Fibroblast of skin of back (primary cell): ENCODE measurements at regions not wholly inside any gene's neighbourhood (a gene's known extent, or its start where the extent isn't known, plus 50 kb on each side); places are given as distances from the start of the nearest gene placed in this dataset.

Experiments
- DNase-seq: peaks from one replicate; pipeline ENCODE4 v3.0.0-alpha.2; 2013

- DNase-seq: no peak
Measured at GRCh38 chr13:106762708-106763107, 194.8 kb upstream of the ARGLU1 start.

DNA sequence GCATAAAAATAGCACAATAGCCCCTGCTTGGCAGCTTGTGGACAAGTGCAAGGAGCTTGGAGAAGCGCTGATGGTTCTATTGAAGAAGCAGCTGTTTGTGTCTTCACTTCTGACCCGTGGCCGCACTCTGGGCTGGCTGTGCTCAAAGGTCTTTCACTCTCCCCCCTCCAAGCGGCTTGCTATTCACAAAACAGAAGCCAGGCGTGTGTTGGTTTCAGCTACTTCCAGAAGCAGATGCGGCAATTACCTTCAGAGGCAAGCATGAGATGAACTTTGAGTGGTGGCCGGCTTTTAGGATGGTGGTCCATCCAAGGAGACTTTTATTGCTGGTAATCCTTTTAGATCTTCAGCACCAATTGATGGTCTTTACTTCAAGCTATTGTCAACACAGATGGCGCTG lies 188.5 kb upstream of the ARGLU1 start:
- no peak for DNase-seq

DNA sequence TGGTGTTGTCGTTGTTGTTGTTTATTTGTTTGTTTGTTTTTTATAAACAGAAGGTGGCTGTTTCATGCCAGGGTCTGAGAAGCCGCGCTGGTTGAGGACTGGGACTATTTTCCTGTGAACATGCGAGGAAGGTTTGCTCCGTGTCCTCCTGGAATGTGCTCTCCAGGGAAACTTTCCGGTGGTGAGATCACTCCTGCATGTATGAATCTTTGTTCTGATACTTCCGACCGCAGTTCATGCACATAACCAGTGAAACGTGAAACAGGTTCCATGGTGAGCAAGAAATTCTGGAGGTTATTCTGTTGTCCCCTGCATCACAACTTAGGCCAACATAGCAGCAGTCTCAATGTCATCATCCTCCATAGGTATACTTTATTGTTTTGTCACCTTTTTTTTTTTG lies 187.6 kb upstream of the ARGLU1 start:
- peak; percentile 2 for DNase-seq

DNA sequence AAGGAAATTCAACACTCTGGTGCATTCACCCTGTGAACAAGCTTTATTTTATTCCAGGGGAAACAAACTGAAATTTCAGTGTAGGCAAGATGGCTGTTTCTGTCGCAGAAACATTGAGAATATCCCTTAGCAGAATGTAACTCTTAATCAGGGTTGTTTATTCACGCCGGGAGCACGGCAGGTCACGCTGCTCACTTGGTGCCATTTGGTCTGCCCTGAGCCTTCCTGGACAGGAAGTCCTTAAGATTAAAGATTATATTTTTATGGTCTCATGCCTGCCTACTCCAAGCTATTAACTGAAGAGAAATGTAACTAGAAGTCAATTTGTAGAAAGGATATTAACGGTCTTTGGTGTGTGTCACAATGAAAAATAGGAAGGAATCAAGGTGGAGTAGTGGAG lies 185.3 kb upstream of the ARGLU1 start:
- DNase-seq: no peak

GRCh38 chr13:106752584-106753170 lies 184.7 kb upstream of the ARGLU1 start:
- DNase-seq: no peak

DNA sequence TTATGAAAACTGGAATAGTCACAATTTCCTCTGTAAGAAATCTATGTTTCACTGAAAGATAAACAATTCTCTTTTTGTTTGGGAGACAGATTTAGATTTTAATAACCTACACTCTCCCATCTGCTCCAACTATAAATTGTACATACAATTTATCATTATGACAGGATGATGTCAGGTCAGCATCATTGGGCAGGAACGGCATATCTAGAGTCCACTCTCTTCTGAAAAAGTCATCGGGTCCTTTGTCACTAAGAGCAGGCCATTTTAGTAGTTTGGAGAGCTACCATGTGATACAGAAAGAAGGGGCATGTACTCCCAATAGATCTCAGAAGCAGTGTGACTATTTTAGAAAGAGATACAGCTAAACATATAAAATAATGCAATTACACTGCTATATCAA lies 180.8 kb upstream of the ARGLU1 start:
- DNase-seq: no peak

DNA sequence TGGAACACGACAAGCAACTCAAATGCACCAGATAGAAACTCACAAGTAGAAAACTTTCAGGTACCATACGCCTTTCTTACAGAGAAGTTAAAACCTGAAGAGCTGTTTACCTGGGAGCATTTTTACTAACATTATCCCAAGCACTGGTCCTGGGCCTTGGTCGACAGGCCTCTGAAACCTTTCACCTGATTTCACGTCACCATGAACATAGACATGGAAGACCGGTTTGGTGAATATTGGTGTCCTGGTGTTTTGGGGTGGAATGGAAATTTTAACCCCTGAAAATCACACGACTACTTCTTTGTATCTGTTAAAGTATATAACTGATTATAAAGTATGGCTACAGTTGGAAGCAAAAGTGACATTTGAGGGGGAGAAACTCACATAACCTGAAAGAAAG lies 176.6 kb upstream of the ARGLU1 start:
- DNase-seq: no peak

DNA sequence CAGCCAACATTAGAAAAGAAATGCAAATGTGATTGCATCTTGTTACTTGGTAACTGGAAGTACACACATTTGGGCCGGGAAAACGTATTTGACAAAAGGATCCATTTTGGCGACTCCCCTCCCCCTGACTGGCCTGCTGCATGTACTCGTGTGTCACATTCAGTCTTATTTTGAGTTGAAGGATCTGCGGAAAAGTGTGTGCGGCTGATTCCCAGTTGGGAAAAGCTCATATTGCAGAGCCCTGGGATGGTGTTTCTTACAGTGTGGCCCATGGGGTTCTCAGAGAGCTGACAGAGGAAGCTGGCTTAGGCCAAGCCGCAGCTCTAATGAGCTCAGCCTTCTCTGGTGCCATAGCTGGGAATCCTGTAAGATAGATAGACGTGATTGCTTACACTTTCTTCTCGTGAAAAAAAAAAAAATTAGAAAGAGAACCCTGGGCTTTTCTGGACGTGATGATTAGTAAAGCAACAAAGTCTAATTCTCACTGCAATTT lies 170.3 kb upstream of the ARGLU1 start:
- no peak for DNase-seq

DNA sequence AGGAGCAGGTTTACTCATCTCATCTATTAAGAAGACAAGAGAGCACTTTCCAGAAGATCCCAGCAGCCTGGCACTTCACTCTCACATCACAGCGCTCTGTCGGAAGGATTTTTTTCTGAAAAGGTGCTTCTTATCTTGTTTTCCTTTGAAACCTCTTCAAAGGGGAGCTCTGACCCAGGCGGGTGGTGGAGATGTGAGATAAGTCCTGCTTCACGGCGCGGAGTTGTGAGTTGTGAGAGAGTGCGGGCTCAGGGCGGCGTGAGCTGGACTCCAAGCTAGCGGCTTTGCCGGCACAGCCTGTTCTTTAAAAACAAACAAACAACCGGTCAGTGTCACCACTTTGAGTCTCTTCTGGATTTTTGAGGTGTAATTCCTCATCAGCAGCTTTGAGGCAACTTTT lies 169.0 kb upstream of the ARGLU1 start:
- DNase-seq: no peak

DNA sequence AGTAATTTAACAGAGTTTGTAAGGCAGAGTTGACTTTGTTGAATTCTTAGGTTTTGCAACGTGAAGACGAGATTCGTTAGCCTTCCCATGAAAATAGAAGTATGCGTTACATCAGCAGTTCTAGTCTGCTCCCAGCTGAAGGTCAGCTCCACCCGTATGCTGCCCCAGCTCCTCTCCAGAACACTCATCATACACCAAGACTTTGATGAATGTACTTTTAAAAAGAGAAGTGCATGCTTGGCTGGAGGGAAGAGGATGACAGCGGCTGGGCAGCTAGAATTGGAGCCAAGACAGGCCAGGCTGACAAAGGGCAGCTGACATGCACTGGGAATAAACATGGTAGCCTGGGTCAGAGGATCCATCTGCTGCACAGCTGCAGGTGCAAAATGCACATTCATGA lies 166.3 kb upstream of the ARGLU1 start:
- DNase-seq: no peak

DNA sequence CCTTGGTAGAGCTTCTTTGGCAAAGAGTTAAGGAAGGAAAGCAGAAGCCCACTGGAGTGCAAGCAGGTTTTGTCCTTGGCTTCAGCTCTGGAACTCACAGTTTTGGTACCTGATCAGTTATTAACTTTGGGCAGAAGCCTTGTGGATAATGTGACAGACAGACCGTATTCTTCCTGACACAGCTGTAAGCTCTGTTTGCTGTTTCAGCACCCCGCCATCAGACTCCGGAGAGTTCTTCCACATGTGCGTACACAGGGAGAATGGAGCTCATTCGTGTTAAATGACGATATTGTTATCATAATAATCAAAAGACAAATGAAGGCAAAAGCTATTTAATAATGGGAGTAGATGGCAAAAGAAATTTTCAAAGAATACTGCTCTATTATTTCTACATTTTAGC lies 155.1 kb upstream of the ARGLU1 start:
- no peak for DNase-seq

GRCh38 chr13:106722620-106723019 lies 154.7 kb upstream of the ARGLU1 start:
- DNase-seq: no peak

- DNase-seq: no peak
Measured at GRCh38 chr13:106721599-106721998, 153.7 kb upstream of the ARGLU1 start.

DNA sequence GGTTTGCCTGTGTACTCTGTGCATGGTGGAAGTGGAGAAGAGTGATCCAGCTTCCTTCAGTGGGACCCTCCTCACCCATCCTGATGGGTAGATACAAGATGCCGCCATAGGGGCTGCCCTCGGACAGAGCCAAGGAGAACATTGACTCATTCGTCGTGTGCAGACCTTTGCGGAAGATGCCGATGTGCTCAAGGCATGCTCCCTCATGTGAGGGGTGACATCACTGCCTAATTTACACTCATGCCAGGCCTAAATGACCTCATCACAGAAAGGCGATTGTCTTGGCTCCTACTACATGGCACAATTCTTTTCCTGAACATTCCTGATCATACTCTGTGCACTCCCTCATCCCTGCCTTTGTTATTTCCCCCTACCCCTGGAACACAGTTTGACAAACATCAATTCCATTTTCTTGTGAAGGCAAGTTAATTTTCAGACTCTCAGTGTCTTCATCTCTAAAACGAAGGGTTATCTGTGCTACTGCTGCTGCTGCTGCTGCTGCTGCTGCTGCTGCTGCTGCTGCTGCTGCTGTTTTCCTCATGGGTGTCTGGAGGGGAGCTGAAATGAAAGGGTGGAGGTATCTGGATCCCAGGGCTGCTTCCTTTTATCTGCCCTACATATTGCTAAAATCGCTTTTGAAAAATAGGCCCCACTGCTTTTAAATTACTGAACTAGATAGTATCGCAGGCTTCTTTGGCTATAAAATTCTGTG lies 146.5 kb upstream of the ARGLU1 start:
- no peak for DNase-seq

DNA sequence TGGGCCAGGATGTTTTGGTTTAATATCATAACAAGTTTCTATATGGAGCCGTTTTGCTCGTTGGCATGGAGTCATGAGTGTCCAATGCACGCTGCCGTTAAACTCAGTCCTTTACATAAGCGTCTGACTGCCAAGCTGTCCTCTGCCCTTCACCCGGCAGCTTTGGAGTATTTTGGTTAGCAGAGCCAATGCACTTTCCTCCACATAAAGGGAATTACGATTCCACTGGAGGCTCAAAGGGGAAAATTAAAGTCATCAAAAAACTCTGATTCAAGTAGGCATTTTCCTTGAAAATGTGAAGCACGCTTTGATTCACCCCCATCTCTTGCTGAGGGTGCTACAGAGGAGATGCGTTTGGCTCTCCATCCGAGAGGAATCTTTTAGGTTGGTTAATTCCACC lies 144.4 kb upstream of the ARGLU1 start:
- DNase-seq: no peak

DNA sequence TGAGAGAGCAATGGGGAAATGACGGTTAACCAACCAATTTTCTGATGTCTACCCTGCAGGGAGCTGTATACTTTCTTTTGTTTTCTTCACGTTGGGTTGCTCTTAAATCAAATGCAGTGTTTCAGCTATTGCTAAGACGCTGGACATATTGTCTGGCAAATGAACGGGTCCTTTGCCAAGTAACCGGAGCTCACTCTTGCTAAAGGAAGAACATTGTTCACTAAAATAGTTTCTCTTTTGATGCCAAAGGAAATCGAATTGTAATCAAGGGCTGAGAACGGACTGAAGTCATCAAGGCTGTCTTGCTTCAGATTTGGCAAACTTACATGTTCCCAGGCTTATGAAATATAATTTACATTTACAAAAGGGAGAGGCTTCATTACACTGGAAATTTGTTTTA lies 142.3 kb upstream of the ARGLU1 start:
- DNase-seq: no peak

DNA sequence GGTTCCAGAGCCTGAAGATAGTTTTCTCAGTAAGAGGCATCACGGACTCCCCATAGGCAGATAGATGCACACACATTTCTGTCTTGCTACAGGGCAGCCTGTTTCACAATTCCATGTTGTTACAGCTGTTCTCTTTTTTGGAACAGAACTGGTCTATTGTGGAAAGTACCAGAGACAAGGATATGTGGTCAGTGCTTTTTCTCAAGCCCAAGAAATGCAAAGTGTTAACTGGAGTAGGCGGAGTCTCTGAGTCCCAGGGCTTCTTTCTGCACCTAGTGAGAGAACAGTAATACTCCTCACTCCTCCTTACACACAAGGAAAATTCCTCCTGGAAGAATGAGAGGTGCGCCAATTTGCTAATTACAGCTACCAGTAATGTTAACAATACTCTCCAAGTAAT lies 141.6 kb upstream of the ARGLU1 start:
- no peak for DNase-seq

DNA sequence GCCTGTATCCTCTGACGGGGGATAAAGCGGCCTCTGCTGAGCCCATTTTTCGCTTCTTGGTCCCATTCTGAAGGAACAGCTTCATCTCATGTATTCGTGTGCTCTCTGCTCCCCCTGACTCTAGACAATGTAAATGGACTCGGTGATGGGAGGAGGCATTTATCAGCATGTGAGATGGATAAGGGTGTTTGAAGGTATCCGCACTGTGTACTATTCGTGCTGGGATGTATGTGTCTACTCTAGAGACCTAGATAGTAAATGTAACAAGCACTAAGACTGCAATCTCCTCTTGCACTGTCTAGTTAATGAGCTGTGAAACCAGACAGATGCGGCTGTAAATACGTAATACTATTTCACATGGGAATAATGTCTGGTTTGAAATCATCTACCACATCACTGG lies 134.6 kb upstream of the ARGLU1 start:
- no peak for DNase-seq

DNA sequence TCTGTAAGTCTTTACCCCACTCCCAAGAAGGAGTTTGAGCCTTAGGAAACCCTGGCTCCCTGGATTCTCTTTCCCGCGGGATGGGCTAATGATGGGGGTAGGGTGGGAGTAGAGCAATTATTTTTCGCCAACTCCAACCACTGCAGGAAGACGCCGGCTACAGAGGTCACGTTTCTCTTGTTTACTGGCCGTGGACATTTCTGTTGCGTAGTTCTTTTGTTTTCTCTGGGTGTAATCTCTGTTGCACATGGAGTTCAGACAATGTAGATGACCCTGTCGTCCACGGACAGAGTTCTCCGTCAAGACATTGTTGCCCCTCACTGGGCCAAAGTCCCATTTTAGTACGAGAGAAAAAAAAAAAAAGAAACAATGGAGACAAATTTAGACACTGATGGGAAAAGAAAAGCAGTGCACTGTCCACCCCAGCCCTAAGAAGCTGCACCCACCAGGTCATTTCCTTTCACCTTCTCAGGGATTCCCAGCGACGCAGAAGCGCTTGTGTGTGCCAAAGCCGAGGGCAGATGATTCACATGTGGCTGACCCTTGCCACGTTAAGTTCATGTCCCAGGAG lies 133.9 kb upstream of the ARGLU1 start:
- DNase-seq: no peak

DNA sequence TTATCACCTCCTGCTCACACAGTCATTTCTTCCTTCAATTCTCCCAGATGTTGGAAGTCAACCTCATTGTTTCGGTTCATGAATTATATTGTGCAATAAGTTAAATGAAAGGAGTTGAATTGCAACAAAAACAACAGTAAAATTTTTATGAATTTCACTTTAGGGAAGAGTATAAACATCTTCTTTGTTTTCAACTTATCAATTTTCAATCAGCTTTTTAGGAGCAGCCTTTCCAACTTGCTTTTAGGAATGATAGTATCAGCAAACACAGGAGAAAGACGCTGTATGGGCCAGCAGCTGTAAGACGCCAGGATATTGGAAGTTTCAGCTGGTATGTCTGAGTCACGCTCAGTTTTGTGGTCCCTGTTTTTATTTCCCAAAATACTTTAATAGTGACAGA lies 132.5 kb upstream of the ARGLU1 start:
- peak; percentile 39 for DNase-seq

DNA sequence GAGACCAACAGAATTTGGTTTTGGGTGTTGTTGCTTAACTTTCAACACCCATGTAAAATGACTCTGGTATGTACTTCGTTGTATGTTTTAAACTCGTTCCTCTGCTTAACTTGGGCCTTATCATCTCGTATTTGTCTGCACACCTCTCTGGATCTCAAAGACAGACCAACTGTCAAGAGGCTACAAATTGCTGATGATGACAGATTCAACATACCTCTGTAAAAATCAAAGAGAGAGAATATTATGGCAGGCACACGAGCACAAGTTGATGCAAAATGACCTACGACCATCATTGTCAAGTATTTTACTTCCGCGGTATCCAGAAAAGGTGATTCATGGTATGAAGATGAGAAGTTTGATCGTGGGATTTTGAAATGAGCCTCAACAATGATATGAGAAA lies 132.1 kb upstream of the ARGLU1 start:
- no peak for DNase-seq

GRCh38 chr13:106699311-106699710 lies 131.4 kb upstream of the ARGLU1 start:
- DNase-seq: no peak

DNA sequence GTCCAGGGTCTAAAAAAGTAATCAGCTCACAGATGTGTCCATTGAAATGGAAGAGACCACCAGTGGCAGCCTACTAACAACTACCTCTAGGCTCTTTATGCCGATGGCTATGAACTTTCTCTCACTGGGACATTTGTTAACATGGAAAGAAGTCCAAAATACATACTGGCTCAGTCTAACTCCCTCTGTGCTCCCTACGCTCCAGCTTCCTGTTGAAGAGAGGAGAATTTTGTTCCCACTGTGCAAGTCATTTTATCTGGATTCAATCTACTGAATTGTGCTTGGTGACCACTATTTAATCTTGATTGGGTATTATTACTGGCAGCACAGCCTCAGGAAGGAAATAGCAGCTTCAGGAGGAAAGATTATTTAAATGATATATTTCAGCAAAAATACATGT lies 128.8 kb upstream of the ARGLU1 start:
- no peak for DNase-seq

GRCh38 chr13:106696140-106696539 lies 128.2 kb upstream of the ARGLU1 start:
- DNase-seq: no peak
